ENCODE measurements at regions not wholly inside any gene's neighbourhood (a gene's known extent, or its start where the extent isn't known, plus 50 kb on each side); places are given as distances from the start of the nearest gene placed in this dataset.

GRCh38 chr17:73698966-73699365, 54.7 kb upstream of the SDK2 start:
- in situ Hi-C loops (cut with HindIII; ENCODE audit: low pct_unique_long_range_greater_than_20kb, low sequenced_read_pairs) = no loop called here
- Histone ChIP-seq H3K4me1 (ENCODE audit: control insufficient read depth, insufficient read depth, low read length) (no peaks in the 10 kb centered on the region), H3K4me3 (ENCODE audit: low read depth in 2 of 2, low read length in 2 of 2) (no peak overlapping the region), H3K27ac (ENCODE audit: low read length) (no peak overlapping the region), H3K9me3 (ENCODE audit: control insufficient read depth, insufficient read depth, low read depth, low read length) (no peaks in the 10 kb centered on the region), H3K27me3 (ENCODE audit: control insufficient read depth, insufficient read depth, low read length) (peaks cover 3% of the 10 kb centered on the region), H3K36me3 (ENCODE audit: control insufficient read depth, insufficient read depth, low read length) (no peaks in the 10 kb centered on the region)
- DNase-seq (ENCODE audit: low read depth, low spot score) (no peak), ATAC-seq (no peak)
- TF ChIP-seq, protein P1, sequence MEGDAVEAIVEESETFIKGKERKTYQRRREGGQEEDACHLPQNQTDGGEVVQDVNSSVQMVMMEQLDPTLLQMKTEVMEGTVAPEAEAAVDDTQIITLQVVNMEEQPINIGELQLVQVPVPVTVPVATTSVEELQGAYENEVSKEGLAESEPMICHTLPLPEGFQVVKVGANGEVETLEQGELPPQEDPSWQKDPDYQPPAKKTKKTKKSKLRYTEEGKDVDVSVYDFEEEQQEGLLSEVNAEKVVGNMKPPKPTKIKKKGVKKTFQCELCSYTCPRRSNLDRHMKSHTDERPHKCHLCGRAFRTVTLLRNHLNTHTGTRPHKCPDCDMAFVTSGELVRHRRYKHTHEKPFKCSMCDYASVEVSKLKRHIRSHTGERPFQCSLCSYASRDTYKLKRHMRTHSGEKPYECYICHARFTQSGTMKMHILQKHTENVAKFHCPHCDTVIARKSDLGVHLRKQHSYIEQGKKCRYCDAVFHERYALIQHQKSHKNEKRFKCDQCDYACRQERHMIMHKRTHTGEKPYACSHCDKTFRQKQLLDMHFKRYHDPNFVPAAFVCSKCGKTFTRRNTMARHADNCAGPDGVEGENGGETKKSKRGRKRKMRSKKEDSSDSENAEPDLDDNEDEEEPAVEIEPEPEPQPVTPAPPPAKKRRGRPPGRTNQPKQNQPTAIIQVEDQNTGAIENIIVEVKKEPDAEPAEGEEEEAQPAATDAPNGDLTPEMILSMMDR (IDR thresholded peaks at IDR 0.05) = no peak
- TF ChIP-seq TCF7L2 (IDR thresholded peaks at IDR 0.05; ENCODE audit: low read depth, low read length) (no peak), SIN3A (IDR thresholded peaks at IDR 0.05; ENCODE audit: borderline replicate concordance, insufficient read depth, low read depth, low read length) (no peak), POLR2AphosphoS5 (IDR thresholded peaks at IDR 0.05; ENCODE audit: low read depth, low read length) (no peak)
- TF ChIP-seq, protein P2, sequence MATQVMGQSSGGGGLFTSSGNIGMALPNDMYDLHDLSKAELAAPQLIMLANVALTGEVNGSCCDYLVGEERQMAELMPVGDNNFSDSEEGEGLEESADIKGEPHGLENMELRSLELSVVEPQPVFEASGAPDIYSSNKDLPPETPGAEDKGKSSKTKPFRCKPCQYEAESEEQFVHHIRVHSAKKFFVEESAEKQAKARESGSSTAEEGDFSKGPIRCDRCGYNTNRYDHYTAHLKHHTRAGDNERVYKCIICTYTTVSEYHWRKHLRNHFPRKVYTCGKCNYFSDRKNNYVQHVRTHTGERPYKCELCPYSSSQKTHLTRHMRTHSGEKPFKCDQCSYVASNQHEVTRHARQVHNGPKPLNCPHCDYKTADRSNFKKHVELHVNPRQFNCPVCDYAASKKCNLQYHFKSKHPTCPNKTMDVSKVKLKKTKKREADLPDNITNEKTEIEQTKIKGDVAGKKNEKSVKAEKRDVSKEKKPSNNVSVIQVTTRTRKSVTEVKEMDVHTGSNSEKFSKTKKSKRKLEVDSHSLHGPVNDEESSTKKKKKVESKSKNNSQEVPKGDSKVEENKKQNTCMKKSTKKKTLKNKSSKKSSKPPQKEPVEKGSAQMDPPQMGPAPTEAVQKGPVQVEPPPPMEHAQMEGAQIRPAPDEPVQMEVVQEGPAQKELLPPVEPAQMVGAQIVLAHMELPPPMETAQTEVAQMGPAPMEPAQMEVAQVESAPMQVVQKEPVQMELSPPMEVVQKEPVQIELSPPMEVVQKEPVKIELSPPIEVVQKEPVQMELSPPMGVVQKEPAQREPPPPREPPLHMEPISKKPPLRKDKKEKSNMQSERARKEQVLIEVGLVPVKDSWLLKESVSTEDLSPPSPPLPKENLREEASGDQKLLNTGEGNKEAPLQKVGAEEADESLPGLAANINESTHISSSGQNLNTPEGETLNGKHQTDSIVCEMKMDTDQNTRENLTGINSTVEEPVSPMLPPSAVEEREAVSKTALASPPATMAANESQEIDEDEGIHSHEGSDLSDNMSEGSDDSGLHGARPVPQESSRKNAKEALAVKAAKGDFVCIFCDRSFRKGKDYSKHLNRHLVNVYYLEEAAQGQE (IDR thresholded peaks at IDR 0.05; ENCODE audit: insufficient read depth in 1 of 2, low read depth in 2 of 2, low read length in 1 of 2) = no peak
- POLR2A ChIA-PET = no interaction called here
- no TSS peak for BruUV-seq (replicated peaks)
- intact Hi-C loops (cut with micrococcal nuclease; ENCODE audit: unreplicated experiment) = no loop called here
- CTCF ChIA-PET = interaction anchor here (0.6 kb wide), 1 partner anchor 669 kb away, joined by 6 read pairs; no protein-coding TSS in a partner anchor

DNA sequence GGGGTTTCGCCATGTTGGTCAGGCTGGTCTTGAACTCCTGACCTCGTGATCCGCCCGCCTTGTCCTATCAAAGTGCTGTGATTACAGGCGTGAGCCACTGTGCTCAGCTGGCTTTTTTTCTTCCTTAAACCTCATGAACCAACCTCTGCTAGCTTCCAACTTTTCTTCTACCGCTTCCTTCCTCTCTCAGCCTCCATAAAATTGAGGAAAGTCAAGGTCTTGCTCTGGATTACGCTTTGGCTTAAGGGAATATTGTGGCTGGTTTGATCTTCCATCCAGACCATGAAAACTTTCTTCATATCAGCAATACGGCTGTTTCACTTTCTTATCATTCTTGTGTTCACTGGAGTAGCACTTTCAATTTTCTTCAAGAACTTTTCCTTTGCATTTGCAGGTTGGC, 57.5 kb upstream of the SDK2 start:
- POLR2A ChIA-PET = no interaction called here
- ATAC-seq = no peak
- H3K36me3 ChIP-seq (ENCODE audit: control insufficient read depth, insufficient read depth, low read length) = no peaks in the 10 kb centered on the region
- intact Hi-C loops (cut with micrococcal nuclease; ENCODE audit: unreplicated experiment) (no loop called here), in situ Hi-C loops (cut with HindIII; ENCODE audit: low pct_unique_long_range_greater_than_20kb, low sequenced_read_pairs) (no loop called here)
- CTCF ChIA-PET = interaction anchor here (0.6 to 0.7 kb wide), 2 partner anchors 11 to 468 kb away, joined by 7 to 9 read pairs; no protein-coding TSS in a partner anchor
- H3K27me3 ChIP-seq (ENCODE audit: control insufficient read depth, insufficient read depth, low read length) = peaks cover 9% of the 10 kb centered on the region
- H3K4me3 ChIP-seq (ENCODE audit: low read depth in 2 of 2, low read length in 2 of 2) = no peak overlapping the region
- H3K4me1 ChIP-seq (ENCODE audit: control insufficient read depth, insufficient read depth, low read length) = no peaks in the 10 kb centered on the region
- no peaks in the 10 kb centered on the region for H3K9me3 ChIP-seq (ENCODE audit: control insufficient read depth, insufficient read depth, low read depth, low read length)
- H3K27ac ChIP-seq (ENCODE audit: low read length) = no peak overlapping the region
- no TSS peak for BruUV-seq (replicated peaks)
- DNase-seq (ENCODE audit: low read depth, low spot score) = no peak
- TF ChIP-seq POLR2AphosphoS5 (IDR thresholded peaks at IDR 0.05; ENCODE audit: low read depth, low read length) (no peak), TCF7L2 (IDR thresholded peaks at IDR 0.05; ENCODE audit: low read depth, low read length) (no peak), SIN3A (IDR thresholded peaks at IDR 0.05; ENCODE audit: borderline replicate concordance, insufficient read depth, low read depth, low read length) (no peak)
- TF ChIP-seq, protein P1 (IDR thresholded peaks at IDR 0.05) = no peak
- TF ChIP-seq, protein P2 (IDR thresholded peaks at IDR 0.05; ENCODE audit: insufficient read depth in 1 of 2, low read depth in 2 of 2, low read length in 1 of 2) = no peak

All from Panc1 (cell line).